ENCODE measurements at regions not wholly inside any gene's neighbourhood (a gene's known extent, or its start where the extent isn't known, plus 50 kb on each side); places are given as distances from the start of the nearest gene placed in this dataset.
"Not testable (repeated sequence)": the region's sequence is repeated elsewhere in the genome, so short reads cannot be mapped to it uniquely, and the experiment has no call there.

GRCh38 chr3:20250314-20250713 is 64.3 kb upstream of the SGO1 start:
- Mint-ChIP-seq H3K27me3 (no peaks in the 10 kb centered on the region), H3K4me3 (no peak overlapping the region), H3K9me3 (peaks cover 4% of the 10 kb centered on the region), H3K36me3 (no peaks in the 10 kb centered on the region), H3K27ac (no peak overlapping the region), H3K4me1 (ENCODE audit: unreplicated experiment) (no peaks in the 10 kb centered on the region)
- DNase-seq (ENCODE audit: extremely low spot score, unreplicated experiment), result no peak
- no peak for TF ChIP-seq CTCF (conservative IDR thresholded peaks at IDR 0.05)

GRCh38 chr3:20246662-20247061 is 60.7 kb upstream of the SGO1 start:
- TF ChIP-seq CTCF (conservative IDR thresholded peaks at IDR 0.05), result no peak
- H3K27ac Mint-ChIP-seq, result no peak overlapping the region
- no peak for DNase-seq (ENCODE audit: extremely low spot score, unreplicated experiment)
- no peaks in the 10 kb centered on the region for H3K4me1 Mint-ChIP-seq (ENCODE audit: unreplicated experiment)
- H3K36me3 Mint-ChIP-seq, result no peaks in the 10 kb centered on the region
- no peak overlapping the region for H3K4me3 Mint-ChIP-seq
- no peaks in the 10 kb centered on the region for H3K27me3 Mint-ChIP-seq
- no peaks in the 10 kb centered on the region for H3K9me3 Mint-ChIP-seq

GRCh38 chr3:20245781-20246180 is 59.8 kb upstream of the SGO1 start:
- H3K4me3 Mint-ChIP-seq, result no peak overlapping the region
- no peak overlapping the region for H3K27ac Mint-ChIP-seq
- no peaks in the 10 kb centered on the region for H3K36me3 Mint-ChIP-seq
- TF ChIP-seq CTCF (conservative IDR thresholded peaks at IDR 0.05), result no peak
- no peaks in the 10 kb centered on the region for H3K27me3 Mint-ChIP-seq
- DNase-seq (ENCODE audit: extremely low spot score, unreplicated experiment), result no peak
- no peaks in the 10 kb centered on the region for H3K4me1 Mint-ChIP-seq (ENCODE audit: unreplicated experiment)
- no peaks in the 10 kb centered on the region for H3K9me3 Mint-ChIP-seq

- TF ChIP-seq CTCF (conservative IDR thresholded peaks at IDR 0.05), result no peak
Observed at GRCh38 chr3:20240154-20240883, 54.3 kb upstream of the SGO1 start.

GRCh38 chr3:20238199-20238598 is 52.2 kb upstream of the SGO1 start:
- H3K27ac Mint-ChIP-seq; H3K4me3 Mint-ChIP-seq; DNase-seq (ENCODE audit: extremely low spot score, unreplicated experiment); H3K9me3 Mint-ChIP-seq; H3K4me1 Mint-ChIP-seq (ENCODE audit: unreplicated experiment); H3K27me3 Mint-ChIP-seq; H3K36me3 Mint-ChIP-seq: not testable (repeated sequence)

More at GRCh38 chr3:20240154-20240883, 54.3 kb upstream of the SGO1 start:
- no peak for DNase-seq (ENCODE audit: extremely low spot score, unreplicated experiment)
- no peaks in the 10 kb centered on the region for H3K27me3 Mint-ChIP-seq
- H3K36me3 Mint-ChIP-seq, result no peaks in the 10 kb centered on the region
- no peak overlapping the region for H3K27ac Mint-ChIP-seq
- H3K4me3 Mint-ChIP-seq, result no peak overlapping the region
- no peaks in the 10 kb centered on the region for H3K4me1 Mint-ChIP-seq (ENCODE audit: unreplicated experiment)
- no peaks in the 10 kb centered on the region for H3K9me3 Mint-ChIP-seq

GRCh38 chr3:20236603-20237002 is 50.6 kb upstream of the SGO1 start:
- no peaks in the 10 kb centered on the region for H3K9me3 Mint-ChIP-seq
- no peaks in the 10 kb centered on the region for H3K27me3 Mint-ChIP-seq
- H3K4me1 Mint-ChIP-seq (ENCODE audit: unreplicated experiment), result no peaks in the 10 kb centered on the region
- H3K36me3 Mint-ChIP-seq, result no peaks in the 10 kb centered on the region
- no peak overlapping the region for H3K4me3 Mint-ChIP-seq
- TF ChIP-seq CTCF (conservative IDR thresholded peaks at IDR 0.05), result no peak
- H3K27ac Mint-ChIP-seq, result no peak overlapping the region
- DNase-seq (ENCODE audit: extremely low spot score, unreplicated experiment), result no peak
